Mesodermal cell (in vitro differentiated cells): ENCODE measurements at regions not wholly inside any gene's neighbourhood (a gene's known extent, or its start where the extent isn't known, plus 50 kb on each side); places are given as distances from the start of the nearest gene placed in this dataset.

Experiments used
- H3K27ac ChIP-seq: 2 replicates; pipeline ENCODE4 v1.7.0; 2013; ENCODE audit warnings: mild to moderate bottlenecking, low read depth, low read length, moderate library complexity; ENCODE audit not compliant: severe bottlenecking
- H3K36me3 ChIP-seq: 2 replicates; pipeline ENCODE4 v1.7.1; 2013; ENCODE audit warnings: mild to moderate bottlenecking, low read length, moderate library complexity; ENCODE audit not compliant: control insufficient read depth, insufficient read depth
- H3K4me1 ChIP-seq: one replicate; pipeline ENCODE4 v1.7.1; 2013; ENCODE audit warnings: mild to moderate bottlenecking, low read length; ENCODE audit not compliant: insufficient read depth, control insufficient read depth, poor library complexity, severe bottlenecking
- H3K4me3 ChIP-seq: 2 replicates; pipeline ENCODE4 v1.7.0; 2013; ENCODE audit warnings: low read length, control low read depth, mild to moderate bottlenecking; ENCODE audit not compliant: insufficient read depth, poor library complexity, severe bottlenecking; ENCODE audit errors: extremely low read depth
- H3K9me3 ChIP-seq: 2 replicates; pipeline ENCODE4 v1.7.1; 2013; ENCODE audit warnings: mild to moderate bottlenecking, low read length, moderate library complexity; ENCODE audit not compliant: control insufficient read depth
- WGBS, 2 experiments: methylation state at CpG; one replicate each; pipeline ENCODE4 v1.1.5; 2013; ENCODE audit warnings: missing lambda C conversion rate in 2 of 2; ENCODE audit not compliant: insufficient coverage in 2 of 2; 5-methylcytosine and 5-hydroxymethylcytosine counted together

GRCh38 chr12:131605304-131605829 is 105.5 kb upstream of the SFSWAP start:
- Histone ChIP-seq H3K9me3 (no peaks in the 10 kb centered on the region), H3K36me3 (no peaks in the 10 kb centered on the region), H3K4me1 (no peaks in the 10 kb centered on the region), H3K4me3 (no peak overlapping the region), H3K27ac (no peak overlapping the region)
- WGBS, 2 experiments, result 86 to 95% methylated on average over 6 to 7 of the region's 7 CpGs

DNA sequence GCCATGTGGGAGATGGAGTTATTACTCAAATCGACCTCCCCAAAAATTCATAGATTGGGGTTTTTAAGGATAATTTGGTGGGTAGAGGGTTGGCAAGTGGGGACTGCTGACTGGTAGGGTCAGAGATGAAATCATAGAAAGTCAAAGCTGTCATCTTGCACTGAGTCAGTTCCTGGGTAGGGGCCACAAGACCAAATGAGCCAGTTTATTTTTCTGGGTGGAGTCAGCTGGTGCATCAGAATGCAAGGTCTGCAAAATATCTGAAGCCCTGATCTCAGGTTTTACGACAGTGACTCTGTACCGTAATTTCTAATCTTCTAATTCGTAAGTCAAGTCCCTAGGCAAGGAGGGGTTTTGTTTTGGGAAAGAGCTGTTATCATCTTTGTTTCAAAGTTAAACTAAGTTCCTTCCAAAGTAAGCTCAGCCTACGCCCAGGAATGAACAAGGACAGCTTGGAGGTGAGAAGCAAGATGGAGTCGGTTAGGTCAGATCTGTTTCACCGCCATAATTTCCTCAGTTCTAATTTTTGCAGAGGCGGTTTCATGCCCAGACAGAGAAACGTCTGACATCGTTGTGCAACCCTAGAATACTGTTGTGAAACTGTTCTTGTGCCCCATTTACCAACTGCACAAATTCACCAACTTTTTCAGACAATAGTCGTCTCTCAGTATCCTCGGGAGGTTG is 104.5 kb upstream of the SFSWAP start:
- Histone ChIP-seq H3K27ac (no peak overlapping the region), H3K36me3 (no peaks in the 10 kb centered on the region), H3K4me3 (no peak overlapping the region), H3K9me3 (no peaks in the 10 kb centered on the region), H3K4me1 (no peaks in the 10 kb centered on the region)
- WGBS, 2 experiments, result 87 to 93% methylated on average over 9 to 10 of the region's 12 CpGs

DNA sequence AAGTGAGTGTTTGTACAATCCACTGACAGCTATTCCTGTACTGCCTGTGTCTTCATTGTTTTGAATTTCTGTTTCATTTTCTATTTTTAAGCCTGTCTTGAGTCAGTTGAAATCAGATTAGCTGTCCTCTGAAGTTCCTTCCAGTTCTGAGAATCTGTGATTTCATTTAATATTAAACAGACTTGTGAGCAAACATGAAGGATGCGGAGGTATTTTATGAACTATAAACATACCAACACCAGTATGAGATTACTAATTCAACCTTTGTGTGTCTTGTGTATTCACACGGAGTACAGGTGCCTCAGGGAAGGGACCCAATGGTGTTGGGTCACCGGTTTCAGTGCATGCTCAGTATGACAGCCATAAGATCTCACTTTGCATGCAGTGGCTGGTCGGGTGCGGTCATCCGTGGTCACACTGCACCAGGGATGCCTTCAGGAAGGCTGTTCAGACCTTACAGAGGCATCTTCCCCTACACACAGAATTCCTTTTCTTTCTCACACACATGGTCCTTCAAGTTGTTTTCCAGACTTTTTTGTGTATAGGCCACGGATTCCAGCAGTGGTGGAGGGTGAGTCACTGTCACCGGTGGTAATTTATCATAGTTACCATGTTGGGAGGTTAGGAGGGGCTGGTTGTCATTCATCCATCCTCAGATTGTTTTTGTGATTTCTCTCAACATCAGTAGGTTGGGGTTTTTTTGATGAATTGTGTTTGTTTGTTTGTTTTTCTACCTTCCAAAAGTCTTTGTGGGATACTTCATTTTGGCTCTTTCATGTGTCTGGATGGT is 103.0 kb upstream of the SFSWAP start:
- H3K9me3 ChIP-seq, result no peaks in the 10 kb centered on the region
- 80 to 98% methylated on average over 5 to 6 of the region's 8 CpGs for WGBS, 2 experiments
- H3K36me3 ChIP-seq, result no peaks in the 10 kb centered on the region
- no peak overlapping the region for H3K4me3 ChIP-seq
- no peaks in the 10 kb centered on the region for H3K4me1 ChIP-seq
- no peak overlapping the region for H3K27ac ChIP-seq

DNA sequence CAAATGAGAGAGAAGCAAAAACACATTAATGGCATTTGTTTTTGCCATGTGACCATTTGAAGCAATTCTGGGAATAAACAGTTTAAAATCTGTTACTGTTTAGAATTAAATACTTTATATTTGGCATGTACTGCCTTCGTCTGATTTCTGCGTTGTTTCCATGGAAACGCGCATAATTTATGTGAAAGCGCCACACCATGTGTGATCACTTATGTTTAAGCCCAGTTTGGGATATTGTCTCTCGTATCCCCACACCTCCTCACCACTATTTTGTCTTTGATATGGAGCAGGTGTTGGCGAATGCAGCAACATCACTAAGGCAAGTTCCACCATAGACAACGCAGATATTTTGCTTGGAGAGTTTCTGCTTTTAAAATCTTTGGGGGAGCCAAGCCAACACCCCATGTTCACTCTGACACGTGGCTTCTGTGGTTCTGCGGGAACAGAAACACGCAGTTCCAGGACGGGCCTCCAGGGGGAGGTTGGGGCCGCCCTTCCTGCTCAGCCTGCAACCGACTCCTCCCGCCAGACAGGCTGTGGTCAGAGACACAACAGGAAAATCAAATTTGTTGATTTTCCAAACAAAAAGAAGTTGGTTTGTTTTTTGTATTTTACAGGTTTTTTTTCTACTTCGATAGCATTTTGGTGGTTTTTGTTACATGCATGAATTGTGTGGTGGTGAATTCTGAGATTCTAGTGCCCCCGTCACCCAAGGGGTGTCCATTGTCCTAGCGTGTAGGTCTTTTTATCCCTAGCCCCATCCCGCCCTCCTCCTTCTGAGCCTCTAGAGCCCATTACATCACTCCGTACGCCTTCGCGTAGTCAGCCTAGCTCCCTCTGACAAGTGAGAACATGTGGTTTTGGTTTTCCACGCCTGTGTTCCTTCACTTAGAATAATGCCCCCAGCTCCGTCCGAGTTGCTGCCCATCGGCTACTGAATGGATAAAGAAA is 101.9 kb upstream of the SFSWAP start:
- Histone ChIP-seq H3K27ac (no peak overlapping the region), H3K4me3 (no peak overlapping the region), H3K4me1 (no peaks in the 10 kb centered on the region), H3K36me3 (no peaks in the 10 kb centered on the region), H3K9me3 (no peaks in the 10 kb centered on the region)
- 51 to 54% methylated on average over 23 to 24 of the region's 27 CpGs for WGBS, 2 experiments

- H3K9me3 ChIP-seq, result no peaks in the 10 kb centered on the region
- WGBS, 2 experiments, result 83 to 98% methylated on average over 9 of the region's 9 CpGs
Observed at GRCh38 chr12:131609762-131610161, 101.1 kb upstream of the SFSWAP start.

DNA sequence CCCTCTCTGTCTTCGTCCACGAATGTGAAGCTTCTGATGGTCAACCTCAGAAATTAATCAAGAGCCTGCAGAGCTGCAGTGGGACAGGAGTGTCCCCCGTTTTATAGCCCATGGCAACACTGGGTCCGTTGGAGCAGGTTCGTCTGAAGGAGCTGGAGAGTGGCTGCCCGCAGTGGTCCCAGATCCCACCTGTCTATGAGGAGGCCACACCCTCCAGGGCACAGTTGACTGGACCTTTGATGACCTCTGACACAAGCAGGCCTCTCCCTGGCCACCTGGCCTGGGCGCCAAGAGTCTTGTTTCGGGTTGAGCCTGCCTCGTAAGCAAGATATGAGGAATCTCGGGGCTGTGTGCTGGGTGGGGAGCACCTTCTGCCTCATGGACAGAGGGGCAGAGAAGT is 100.7 kb upstream of the SFSWAP start:
- Histone ChIP-seq H3K4me1 (no peaks in the 10 kb centered on the region), H3K27ac (no peak overlapping the region), H3K9me3 (no peaks in the 10 kb centered on the region), H3K36me3 (no peaks in the 10 kb centered on the region), H3K4me3 (no peak overlapping the region)
- WGBS, 2 experiments, result 77 to 82% methylated on average over 9 to 10 of the region's 10 CpGs

More at GRCh38 chr12:131609762-131610161, 101.1 kb upstream of the SFSWAP start:
- H3K27ac ChIP-seq, result no peak overlapping the region
- H3K4me1 ChIP-seq, result no peaks in the 10 kb centered on the region
- no peak overlapping the region for H3K4me3 ChIP-seq
- no peaks in the 10 kb centered on the region for H3K36me3 ChIP-seq

DNA sequence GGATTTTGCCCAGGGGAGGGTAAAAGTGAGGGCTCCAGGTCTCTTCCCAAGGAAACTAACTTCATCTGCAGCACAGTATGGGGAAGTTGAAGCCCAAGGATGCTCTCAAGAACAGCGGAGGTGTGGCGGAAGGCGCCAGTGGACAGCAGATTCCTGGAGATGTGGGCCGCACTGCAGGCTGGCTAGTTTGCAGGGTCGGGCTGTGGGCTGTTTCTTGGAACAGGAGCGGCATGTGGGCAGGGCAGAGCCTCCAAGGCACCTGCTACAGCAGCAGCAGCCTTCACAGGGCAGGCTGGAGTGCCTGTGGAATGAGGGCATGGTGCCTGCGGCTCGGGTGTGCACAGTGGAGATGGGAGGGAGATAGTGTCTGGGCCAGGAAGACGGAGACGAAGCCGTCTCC is 100.0 kb upstream of the SFSWAP start:
- Histone ChIP-seq H3K4me1 (no peaks in the 10 kb centered on the region), H3K36me3 (no peaks in the 10 kb centered on the region), H3K27ac (no peak overlapping the region), H3K4me3 (no peak overlapping the region), H3K9me3 (no peaks in the 10 kb centered on the region)
- WGBS, 2 experiments, result 93 to 94% methylated on average over 5 to 6 of the region's 11 CpGs

DNA sequence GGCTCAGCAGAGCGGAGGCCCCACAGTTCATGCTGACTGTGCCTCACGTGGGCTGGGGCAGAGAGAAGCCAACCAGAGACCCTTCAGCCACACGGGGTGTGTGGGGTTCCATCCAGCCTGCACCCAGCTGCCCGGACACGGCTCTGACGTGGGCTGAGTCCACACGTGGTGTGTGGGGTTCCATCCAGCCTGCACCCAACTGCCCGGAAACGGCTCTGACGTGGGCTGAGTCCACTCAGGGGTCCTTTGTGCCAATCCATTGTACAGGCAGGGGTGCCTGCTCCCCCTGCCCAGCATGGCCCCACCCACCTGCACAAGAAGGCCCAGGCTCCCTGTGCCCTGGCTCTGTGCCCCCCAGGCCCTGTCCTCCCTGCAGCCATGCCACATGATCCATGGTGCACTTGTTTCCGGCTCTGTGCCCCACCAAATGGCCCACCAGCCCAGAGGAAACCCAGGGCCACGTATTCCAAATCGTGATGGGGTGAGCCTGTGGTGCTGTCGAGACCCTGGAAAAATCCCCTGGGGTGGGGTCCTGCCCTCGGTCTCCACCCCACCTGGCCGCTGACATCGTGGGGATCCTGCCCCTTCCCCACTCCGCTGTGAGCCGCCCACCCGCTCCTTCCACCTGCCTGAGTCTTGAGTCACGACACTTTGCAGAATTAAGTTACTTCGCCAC is 99.3 kb upstream of the SFSWAP start:
- Histone ChIP-seq H3K27ac (no peak overlapping the region), H3K4me3 (no peak overlapping the region), H3K9me3 (no peaks in the 10 kb centered on the region), H3K4me1 (no peaks in the 10 kb centered on the region), H3K36me3 (no peaks in the 10 kb centered on the region)
- 88 to 93% methylated on average over 19 to 22 of the region's 22 CpGs for WGBS, 2 experiments

- 95 to 97% methylated on average over 12 of the region's 21 CpGs for WGBS, 2 experiments
- H3K9me3 ChIP-seq, result no peaks in the 10 kb centered on the region
- H3K36me3 ChIP-seq, result no peaks in the 10 kb centered on the region
- no peaks in the 10 kb centered on the region for H3K4me1 ChIP-seq
- no peak overlapping the region for H3K27ac ChIP-seq
- no peak overlapping the region for H3K4me3 ChIP-seq
Observed at GRCh38 chr12:131612092-131612755, 98.7 kb upstream of the SFSWAP start.
